ENCODE measurements at regions not wholly inside any gene's neighbourhood (a gene's known extent, or its start where the extent isn't known, plus 50 kb on each side); places are given as distances from the start of the nearest gene placed in this dataset.

- TF ChIP-seq, protein P1, sequence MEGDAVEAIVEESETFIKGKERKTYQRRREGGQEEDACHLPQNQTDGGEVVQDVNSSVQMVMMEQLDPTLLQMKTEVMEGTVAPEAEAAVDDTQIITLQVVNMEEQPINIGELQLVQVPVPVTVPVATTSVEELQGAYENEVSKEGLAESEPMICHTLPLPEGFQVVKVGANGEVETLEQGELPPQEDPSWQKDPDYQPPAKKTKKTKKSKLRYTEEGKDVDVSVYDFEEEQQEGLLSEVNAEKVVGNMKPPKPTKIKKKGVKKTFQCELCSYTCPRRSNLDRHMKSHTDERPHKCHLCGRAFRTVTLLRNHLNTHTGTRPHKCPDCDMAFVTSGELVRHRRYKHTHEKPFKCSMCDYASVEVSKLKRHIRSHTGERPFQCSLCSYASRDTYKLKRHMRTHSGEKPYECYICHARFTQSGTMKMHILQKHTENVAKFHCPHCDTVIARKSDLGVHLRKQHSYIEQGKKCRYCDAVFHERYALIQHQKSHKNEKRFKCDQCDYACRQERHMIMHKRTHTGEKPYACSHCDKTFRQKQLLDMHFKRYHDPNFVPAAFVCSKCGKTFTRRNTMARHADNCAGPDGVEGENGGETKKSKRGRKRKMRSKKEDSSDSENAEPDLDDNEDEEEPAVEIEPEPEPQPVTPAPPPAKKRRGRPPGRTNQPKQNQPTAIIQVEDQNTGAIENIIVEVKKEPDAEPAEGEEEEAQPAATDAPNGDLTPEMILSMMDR (IDR thresholded peaks at IDR 0.05 in 2 of 3, conservative IDR thresholded peaks at IDR 0.05 in 1 of 3; ENCODE audit: borderline replicate concordance in 1 of 3, insufficient read depth in 1 of 3, low read depth in 2 of 3, low read length in 2 of 3): no peak
- TF ChIP-seq, protein P2, sequence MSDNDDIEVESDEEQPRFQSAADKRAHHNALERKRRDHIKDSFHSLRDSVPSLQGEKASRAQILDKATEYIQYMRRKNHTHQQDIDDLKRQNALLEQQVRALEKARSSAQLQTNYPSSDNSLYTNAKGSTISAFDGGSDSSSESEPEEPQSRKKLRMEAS (IDR thresholded peaks at IDR 0.05): no peak
- TF ChIP-seq REST (IDR thresholded peaks at IDR 0.05; ENCODE audit: low read depth) (no peak), POLR2AphosphoS5 (IDR thresholded peaks at IDR 0.05; ENCODE audit: low read depth, low read length) (no peak), EZH2 (IDR thresholded peaks at IDR 0.05) (no peak), POLR2A (IDR thresholded peaks at IDR 0.05; ENCODE audit: borderline replicate concordance, extremely low read depth, insufficient read depth, insufficient read length) (no peak)
Observed at GRCh38 chr4:166481739-166482138, 608.7 kb downstream of the TLL1 start.

Measured in HCT116 (cell line).